ENCODE measurements at regions not wholly inside any gene's neighbourhood (a gene's known extent, or its start where the extent isn't known, plus 50 kb on each side); places are given as distances from the start of the nearest gene placed in this dataset.
"Not testable (repeated sequence)": the region's sequence is repeated elsewhere in the genome, so short reads cannot be mapped to it uniquely, and the experiment has no call there.

DNA sequence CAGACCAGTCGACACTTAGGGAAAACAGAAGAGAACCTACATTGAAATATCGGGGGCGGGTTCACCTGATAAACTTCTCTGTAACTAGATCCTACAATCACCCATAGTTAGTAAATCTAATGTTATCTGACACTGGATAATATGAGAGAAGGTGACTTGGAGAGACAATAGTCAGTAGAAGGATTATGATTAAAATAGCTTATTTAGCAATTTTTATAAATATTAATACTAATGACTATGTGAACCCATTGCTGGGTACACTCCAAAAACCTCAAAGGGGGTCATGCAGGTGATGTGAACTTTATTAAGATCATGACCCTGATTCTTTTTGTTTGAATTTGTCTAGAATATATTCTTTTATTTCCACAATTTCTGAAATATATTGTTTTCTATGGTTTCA lies 164.1 kb upstream of the CCNH start:
- Histone ChIP-seq H3K4me1 (no peaks in the 10 kb centered on the region), H3K27me3 (no peaks in the 10 kb centered on the region), H3K4me3 (no peak overlapping the region), H3K9me3 (no peaks in the 10 kb centered on the region), H3K36me3 (no peaks in the 10 kb centered on the region), H3K27ac (no peak overlapping the region)
- DNase-seq (no peak), ATAC-seq (ENCODE audit: low FRiP score in 2 of 2) (no peak)
- WGBS, 2 donors: 85 to 91% methylated on average over 3 of the region's 3 CpGs
- TF ChIP-seq CTCF (IDR thresholded peaks at IDR 0.05): no peak
- no peak for TF ChIP-seq POLR2AphosphoS5 (IDR thresholded peaks at IDR 0.05)
- TF ChIP-seq POLR2A (IDR thresholded peaks at IDR 0.05): no peak

DNA sequence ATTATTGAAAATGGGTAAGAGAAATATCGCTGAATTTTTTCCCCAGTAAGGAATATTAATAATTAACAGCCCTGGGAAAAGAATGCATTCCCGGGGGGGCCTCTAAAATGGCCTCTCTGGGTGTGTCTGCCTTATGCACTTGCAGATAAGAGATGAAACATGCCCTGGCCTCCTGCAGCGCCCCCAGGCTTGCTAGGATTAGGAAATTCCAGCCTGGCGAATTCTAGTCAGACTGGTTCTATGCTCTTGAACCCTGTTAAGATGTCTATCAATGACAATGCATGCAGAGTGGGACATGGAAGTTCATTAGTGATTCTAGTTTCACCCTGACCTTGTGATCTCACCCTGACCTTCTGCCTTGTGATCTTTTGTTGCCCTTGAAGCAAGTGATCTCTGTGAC lies 163.6 kb upstream of the CCNH start:
- WGBS, 2 donors: 64 to 66% methylated on average over 4 of the region's 4 CpGs
- not testable (repeated sequence) for ATAC-seq (ENCODE audit: low FRiP score in 2 of 2)

DNA sequence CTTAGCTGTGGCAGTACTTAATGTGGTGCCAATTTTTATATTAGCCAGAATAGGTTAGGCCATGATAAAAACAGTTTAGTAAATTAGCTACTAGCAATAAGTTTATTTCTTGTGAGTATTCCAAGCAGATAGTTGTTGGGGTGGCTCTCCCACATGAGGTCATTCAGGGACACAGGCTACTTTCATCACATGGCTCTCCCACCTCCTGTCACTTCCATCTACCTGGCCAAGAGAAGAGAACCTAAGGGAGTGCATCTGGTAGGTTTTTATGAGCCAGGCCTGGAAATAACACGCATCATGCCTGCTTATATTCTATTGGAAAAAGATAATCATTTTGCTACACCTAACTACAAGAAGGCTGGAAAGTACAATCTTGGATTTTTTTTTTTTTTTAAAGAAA lies 161.4 kb upstream of the CCNH start:
- Histone ChIP-seq H3K27me3 (no peaks in the 10 kb centered on the region), H3K36me3 (no peaks in the 10 kb centered on the region), H3K4me3 (no peak overlapping the region), H3K4me1 (no peaks in the 10 kb centered on the region), H3K9me3 (no peaks in the 10 kb centered on the region), H3K27ac (no peak overlapping the region)
- TF ChIP-seq CTCF (IDR thresholded peaks at IDR 0.05) (no peak), POLR2AphosphoS5 (IDR thresholded peaks at IDR 0.05) (no peak), EP300 (IDR thresholded peaks at IDR 0.05) (no peak), POLR2A (IDR thresholded peaks at IDR 0.05) (no peak)
- no peak for ATAC-seq (ENCODE audit: low FRiP score in 2 of 2)
- 82 to 86% methylated on average over 1 of the region's 1 CpG for WGBS, 2 donors
- DNase-seq: no peak

More for the DNA sequence above, 163.6 kb upstream of the CCNH start:
- H3K4me1 ChIP-seq, DNase-seq, H3K27ac ChIP-seq, H3K36me3 ChIP-seq, H3K4me3 ChIP-seq, H3K9me3 ChIP-seq, H3K27me3 ChIP-seq: not testable (repeated sequence)

DNA sequence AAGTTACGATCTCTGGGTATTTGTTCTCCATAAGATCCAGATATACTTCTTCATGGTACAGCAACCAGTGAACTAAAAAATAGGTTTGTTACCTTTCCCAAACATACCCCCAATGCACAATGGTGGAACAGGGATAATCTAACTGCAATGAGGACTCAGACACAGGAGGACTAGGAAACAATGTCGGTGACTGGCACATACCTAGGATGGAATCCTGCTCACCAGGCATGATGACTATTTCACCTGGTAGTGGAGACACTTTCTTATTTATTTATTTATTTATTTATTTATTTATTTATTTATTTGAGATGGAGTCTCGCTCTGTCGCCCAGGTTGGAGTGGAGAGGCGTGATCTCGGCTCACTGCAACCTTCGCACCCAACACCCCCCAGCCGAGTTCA lies 159.9 kb upstream of the CCNH start:
- Histone ChIP-seq H3K27ac (no peak overlapping the region), H3K4me3 (no peak overlapping the region), H3K27me3 (no peaks in the 10 kb centered on the region), H3K9me3 (no peaks in the 10 kb centered on the region), H3K4me1 (no peaks in the 10 kb centered on the region), H3K36me3 (no peaks in the 10 kb centered on the region)
- 92 to 93% methylated on average over 8 of the region's 8 CpGs for WGBS, 2 donors
- no peak for DNase-seq
- no peak for ATAC-seq (ENCODE audit: low FRiP score in 2 of 2)
- no peak for TF ChIP-seq POLR2AphosphoS5 (IDR thresholded peaks at IDR 0.05)

- 75% methylated on average over 2 of the region's 2 CpGs for WGBS, 2 donors
- Histone ChIP-seq H3K9me3 (no peaks in the 10 kb centered on the region), H3K27ac (no peak overlapping the region), H3K4me3 (no peak overlapping the region), H3K4me1 (no peaks in the 10 kb centered on the region), H3K27me3 (no peaks in the 10 kb centered on the region), H3K36me3 (no peaks in the 10 kb centered on the region)
- TF ChIP-seq POLR2AphosphoS5 (IDR thresholded peaks at IDR 0.05) (no peak), POLR2A (IDR thresholded peaks at IDR 0.05) (no peak), CTCF (IDR thresholded peaks at IDR 0.05) (no peak), EP300 (IDR thresholded peaks at IDR 0.05) (no peak)
- DNase-seq: no peak
- no peak for ATAC-seq (ENCODE audit: low FRiP score in 2 of 2)
Observed at GRCh38 chr5:87572090-87572489, 159.4 kb upstream of the CCNH start.

- 75 to 79% methylated on average over 1 of the region's 1 CpG for WGBS, 2 donors
- Histone ChIP-seq H3K4me3 (no peak overlapping the region), H3K4me1 (no peaks in the 10 kb centered on the region), H3K36me3 (no peaks in the 10 kb centered on the region), H3K27me3 (no peaks in the 10 kb centered on the region), H3K27ac (no peak overlapping the region), H3K9me3 (no peaks in the 10 kb centered on the region)
- DNase-seq (no peak), ATAC-seq (ENCODE audit: low FRiP score in 2 of 2) (no peak)
- TF ChIP-seq POLR2AphosphoS5 (IDR thresholded peaks at IDR 0.05) (no peak), EP300 (IDR thresholded peaks at IDR 0.05) (no peak), CTCF (IDR thresholded peaks at IDR 0.05) (no peak), POLR2A (IDR thresholded peaks at IDR 0.05) (no peak)
Observed at GRCh38 chr5:87570366-87570765, 157.6 kb upstream of the CCNH start.
